HG02642 (cell line): ENCODE measurements at regions not wholly inside any gene's neighbourhood (a gene's known extent, or its start where the extent isn't known, plus 50 kb on each side); places are given as distances from the start of the nearest gene placed in this dataset.
"Not testable (repeated sequence)": the region's sequence is repeated elsewhere in the genome, so short reads cannot be mapped to it uniquely, and the experiment has no call there.

ENCODE experiments used
- ATAC-seq: cut with Tn5 transposase; IDR thresholded peaks from one replicate; pipeline ENCODE4 v1.9.1; 2021; ENCODE audit warnings: mild to moderate bottlenecking; ENCODE audit not compliant: unreplicated experiment, poor library complexity

DNA sequence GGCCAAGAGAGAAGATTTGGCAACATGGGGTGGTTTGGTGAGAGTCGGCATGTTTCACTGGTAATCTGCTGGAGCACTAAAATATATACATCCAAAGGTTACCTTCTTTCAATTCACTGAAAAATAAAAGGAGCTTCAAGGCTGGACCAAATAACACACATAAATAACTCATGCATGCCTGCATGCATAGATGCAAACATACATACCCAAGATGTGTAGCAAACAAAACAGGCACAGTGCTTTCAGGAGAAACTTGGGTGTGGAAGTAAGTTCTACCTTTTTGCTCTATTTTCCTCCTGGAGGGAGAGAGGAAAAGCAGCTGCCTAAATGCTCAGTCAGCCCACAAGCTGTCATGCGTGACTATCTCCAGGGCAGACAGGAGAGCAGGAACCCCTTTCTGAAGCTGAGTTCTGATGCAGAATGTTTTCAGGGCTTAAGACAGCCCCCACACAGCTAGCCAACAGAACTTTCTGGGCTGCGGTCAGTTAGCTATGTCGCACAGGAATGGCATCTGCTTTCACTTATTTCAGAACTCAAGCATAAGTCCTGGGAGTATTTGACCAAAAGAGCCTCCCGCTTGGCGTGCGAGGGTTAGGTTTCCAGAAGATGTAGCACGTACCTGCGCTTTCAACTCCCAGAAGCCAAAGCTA lies 166.2 kb downstream of the TOMM20 start:
- ATAC-seq = peak; percentile 45

DNA sequence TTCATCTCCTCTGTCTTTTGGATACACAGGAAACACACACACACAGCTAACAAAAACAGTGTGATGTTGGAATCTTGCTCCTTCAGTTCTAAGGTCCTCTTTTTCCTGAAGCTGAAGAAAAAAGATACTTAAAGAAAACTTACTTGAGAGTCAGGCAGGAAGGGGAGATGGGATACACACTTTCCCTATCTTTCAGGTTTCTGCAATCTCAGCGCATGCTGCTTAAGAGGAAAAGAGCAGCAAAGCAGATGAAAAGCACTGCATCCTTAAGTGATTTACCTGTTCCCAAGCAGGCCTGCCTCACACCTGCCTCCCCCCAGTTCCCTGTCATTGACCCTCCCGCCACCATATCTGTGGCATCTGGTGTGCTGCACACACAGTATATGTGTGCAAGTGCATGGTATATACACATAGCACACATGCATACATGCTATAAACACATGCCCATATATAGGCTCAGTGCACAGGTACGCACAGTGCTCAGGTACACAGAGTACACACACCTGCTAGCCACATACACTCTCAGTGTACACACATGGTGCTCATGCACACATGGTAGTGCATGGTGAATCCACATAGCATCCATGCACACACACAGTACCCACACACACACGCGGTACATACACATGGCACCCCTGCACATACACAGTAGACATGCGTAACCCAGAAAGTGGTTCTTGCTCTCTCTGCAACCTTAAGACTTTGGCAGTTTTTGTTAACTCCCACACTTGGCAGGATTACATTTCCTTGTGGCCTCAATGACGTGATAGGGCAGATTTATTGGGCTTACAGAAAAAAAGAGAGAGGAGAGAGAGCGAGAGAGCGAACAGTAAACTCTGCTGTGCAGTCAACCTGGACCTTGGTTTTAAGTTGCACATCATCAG lies 166.9 kb downstream of the TOMM20 start:
- peak; percentile 23 for ATAC-seq

- ATAC-seq = no peak
Observed at GRCh38 chr1:234960722-234961455, 167.7 kb downstream of the TOMM20 start.

DNA sequence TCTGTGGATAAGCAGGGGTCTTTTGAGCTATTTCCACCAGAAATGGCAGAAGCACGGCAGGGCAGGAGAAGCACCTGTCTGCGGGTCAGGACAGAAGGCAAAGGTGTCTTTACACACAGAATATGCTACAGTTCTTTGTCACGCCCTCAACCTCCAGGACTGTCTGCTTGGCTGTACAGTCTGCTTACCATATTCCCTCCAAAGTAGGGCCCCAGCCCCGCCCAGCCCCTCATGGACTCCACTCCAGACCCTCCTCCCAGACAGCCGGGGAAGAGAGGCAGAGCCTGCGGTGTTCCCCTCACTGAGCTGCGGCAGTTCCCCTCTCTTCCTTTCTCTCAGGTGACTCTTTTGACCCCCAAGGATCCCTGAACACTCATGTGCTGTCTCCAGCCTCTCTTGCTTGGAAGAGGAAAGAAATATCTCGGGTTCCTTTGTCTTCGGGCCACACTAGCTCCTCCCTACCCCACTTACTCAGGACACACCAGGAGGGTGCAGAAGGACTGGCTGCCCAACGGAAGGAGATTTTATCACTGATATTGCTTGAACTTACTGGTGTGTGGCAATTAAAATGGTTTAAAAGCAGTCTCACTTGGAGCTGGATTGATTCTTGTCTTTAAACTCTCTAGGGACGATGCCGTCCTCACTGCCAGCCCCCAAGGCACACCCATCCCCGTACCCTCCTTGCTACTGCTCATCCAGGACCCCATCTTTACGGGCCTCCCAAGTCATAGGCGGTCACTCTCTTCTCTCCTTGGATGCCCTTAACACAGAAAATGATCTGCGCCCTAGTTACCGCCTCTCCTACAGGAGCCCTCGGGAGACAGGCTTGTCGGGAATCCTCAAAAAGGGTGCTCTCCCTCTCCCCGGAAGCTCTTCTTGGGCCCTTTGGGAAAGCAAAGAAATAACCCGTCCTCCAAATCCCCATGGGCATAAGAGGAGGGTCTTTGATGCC lies 169.7 kb downstream of the TOMM20 start:
- ATAC-seq = no peak

DNA sequence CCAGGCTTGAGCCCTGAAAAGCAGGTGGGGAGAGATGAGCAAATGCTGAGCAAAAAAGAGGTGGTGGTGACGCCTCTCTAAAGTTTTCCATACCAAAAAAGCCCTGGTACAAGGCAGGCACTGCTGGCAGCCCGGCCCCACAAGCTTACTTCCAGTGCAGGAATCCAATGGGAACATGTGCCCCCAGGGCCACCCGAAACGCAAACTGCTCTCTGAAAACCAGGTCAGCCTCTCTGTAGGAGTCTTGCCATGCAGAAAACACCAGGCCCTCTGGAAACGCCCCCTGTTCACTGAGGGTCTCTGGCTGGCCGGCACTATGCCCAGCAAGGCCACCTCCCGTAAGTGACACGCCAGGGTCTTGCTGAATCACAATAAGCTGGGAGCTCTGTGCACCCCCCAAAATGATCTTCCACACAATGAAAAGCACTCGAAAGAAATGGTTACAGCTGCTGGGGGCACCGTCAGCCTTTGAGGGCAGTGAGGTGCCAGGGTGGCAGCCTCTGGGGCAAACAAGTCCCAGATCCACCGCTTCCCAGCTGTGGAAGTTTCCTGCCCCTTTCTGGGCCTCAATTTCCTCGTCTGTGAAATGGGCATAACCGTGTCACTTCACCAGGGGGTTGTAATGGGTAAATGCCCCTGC lies 170.5 kb downstream of the TOMM20 start:
- ATAC-seq = no peak

- no peak for ATAC-seq
Observed at GRCh38 chr1:234957330-234958065, 171.1 kb downstream of the TOMM20 start.

GRCh38 chr1:234956821-234957329 lies 171.8 kb downstream of the TOMM20 start:
- no peak for ATAC-seq

- ATAC-seq = peak; percentile 55
Observed at GRCh38 chr1:234955107-234955731, 173.4 kb downstream of the TOMM20 start.

DNA sequence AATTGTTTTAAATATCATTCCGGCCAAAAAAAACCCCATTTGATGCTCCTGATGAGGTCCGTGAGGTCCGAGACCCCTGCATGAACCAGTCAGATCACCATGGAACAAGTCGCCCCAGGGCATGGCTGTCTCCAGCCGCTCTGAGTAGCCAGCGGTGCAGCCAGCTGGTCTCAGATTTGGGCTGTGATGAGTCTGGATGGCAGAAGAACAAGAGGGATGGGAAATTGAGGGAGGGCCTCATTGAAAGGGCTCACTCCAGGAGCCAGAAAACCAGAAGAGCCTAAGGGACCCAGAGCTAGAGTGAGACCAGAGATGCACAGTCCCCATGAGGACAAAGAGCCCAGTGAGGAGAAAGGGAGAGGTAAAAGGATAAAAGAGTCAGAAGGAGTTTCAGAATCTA lies 174.0 kb downstream of the TOMM20 start:
- ATAC-seq = peak; percentile 10

- no peak for ATAC-seq
Observed at GRCh38 chr1:234953655-234954405, 174.8 kb downstream of the TOMM20 start.

GRCh38 chr1:234950598-234950997 lies 178.0 kb downstream of the TOMM20 start:
- ATAC-seq = no peak

GRCh38 chr1:234949528-234949927 lies 179.1 kb downstream of the TOMM20 start:
- not testable (repeated sequence) for ATAC-seq

DNA sequence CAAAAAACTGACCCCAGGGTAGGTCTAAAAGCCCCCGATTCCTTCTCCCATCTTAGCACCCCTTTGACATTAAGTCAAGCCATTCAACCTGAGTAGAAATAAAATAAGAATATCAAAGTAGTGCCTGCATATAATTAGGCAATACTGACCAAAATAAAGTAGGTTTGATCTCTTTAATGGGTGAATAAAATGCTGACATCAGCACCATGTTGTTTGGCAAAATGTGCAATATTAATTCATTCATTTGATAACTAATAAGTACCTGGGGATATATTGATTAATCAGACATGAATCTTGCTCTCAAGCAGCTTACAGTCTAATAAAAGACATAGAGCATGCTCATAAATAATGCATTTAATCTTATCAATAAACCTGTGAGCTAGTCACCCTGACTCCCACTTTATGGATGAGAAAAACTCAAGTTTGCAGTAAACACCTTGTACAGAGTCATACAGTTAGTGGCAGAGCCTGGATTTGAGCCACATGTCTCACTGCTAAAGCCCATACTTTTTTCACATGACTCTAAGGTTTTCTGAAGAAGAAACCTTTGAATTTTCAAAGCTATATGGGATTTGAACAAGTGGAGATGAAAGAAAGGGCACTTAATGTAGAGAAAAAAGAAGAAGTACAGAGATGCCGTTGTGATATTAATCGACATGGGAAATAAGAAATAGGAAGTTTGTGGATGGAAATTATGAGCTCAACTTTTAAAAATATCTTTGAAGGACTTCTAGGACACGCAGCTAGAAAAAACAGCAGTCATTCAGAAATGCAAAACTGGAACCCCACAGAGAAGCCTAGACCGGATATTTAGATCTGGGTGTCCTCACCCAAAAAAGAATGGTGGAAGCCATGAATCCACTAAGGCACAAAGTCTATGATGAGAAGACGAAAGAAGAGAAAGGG lies 183.9 kb downstream of the TOMM20 start:
- ATAC-seq = peak; percentile 46

GRCh38 chr1:234943836-234944402 lies 184.7 kb downstream of the TOMM20 start:
- ATAC-seq = no peak

DNA sequence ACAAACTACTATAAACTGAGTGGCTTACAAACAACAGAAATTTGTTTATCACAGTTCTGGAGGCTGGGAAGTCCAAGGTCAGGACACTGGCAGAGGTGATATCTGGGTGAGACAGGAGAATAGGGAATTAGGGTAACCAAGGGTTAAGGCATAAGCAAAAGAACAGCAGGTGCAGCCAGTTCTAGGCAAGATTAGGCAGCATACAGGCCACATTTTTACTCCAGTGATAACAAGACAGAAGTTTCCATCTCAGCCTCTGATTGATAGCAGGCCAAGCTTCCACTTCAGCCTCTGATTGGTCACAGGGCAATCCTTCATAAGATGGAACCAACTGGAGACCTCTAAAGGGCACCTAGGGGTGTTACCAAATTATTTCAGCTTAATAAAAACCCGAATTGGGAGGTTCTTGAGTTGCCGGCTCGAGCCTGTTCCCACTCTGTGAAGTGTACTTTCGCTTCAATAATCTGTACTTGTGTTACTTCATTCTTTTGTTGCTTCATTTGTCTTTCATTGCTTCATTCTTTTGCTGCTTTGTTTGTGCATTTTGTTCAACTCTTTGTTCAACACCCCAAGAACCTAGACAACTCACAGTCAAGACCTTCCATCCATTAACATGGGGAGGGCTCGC lies 185.6 kb downstream of the TOMM20 start:
- ATAC-seq = no peak

- ATAC-seq = no peak
Observed at GRCh38 chr1:234942012-234942332, 186.7 kb downstream of the TOMM20 start.
